Skeletal muscle cell (primary cell): ENCODE measurements at regions not wholly inside any gene's neighbourhood (a gene's known extent, or its start where the extent isn't known, plus 50 kb on each side); places are given as distances from the start of the nearest gene placed in this dataset.

Experiments
- DNase-seq: peaks from one replicate; pipeline ENCODE4 v3.0.0-alpha.2; 2010; ENCODE audit warnings: low read depth
- H3K4me3 ChIP-seq: 2 replicates; pipeline ENCODE4 v1.5.1; 2011; ENCODE audit warnings: low read depth, mild to moderate bottlenecking, control low read depth, low read length, moderate library complexity

GRCh38 chr5:93280518-93280917, 300.5 kb downstream of the NR2F1-AS1 start:
- no peak overlapping the region for H3K4me3 ChIP-seq
- DNase-seq = no peak

DNA sequence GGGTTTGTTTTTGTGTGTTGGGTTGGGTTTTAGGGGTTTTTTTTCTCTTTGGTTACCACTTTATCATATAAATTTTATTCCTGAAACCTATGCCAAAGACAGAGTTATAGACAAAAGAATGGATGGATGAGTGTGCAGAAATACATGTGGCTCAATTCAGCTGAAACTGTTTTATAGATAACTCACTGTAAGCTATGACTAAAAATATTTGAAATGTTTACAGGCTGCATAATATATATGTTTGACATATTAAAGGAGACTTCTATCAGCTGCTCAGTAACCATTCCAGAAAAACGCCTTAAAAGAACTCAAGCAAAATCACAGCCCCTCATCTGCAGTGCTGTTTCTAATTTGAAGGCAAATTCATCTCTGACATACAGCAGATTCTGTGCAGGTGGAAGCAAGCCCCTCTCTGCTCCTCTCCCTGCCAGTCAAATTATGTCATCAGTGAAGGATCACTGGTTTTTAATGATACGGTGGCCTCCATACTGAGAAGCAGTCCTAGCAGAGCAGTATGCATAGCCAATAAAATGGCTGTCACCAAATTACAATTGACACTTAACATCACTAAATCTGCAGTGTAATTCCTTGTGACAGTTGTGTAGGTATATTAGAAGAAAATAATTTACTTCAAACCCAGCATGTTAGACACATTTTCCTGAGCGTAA, 301.6 kb downstream of the NR2F1-AS1 start:
- H3K4me3 ChIP-seq = no peak overlapping the region
- no peak for DNase-seq

GRCh38 chr5:93278896-93279295, 302.1 kb downstream of the NR2F1-AS1 start:
- no peak overlapping the region for H3K4me3 ChIP-seq
- DNase-seq = no peak

DNA sequence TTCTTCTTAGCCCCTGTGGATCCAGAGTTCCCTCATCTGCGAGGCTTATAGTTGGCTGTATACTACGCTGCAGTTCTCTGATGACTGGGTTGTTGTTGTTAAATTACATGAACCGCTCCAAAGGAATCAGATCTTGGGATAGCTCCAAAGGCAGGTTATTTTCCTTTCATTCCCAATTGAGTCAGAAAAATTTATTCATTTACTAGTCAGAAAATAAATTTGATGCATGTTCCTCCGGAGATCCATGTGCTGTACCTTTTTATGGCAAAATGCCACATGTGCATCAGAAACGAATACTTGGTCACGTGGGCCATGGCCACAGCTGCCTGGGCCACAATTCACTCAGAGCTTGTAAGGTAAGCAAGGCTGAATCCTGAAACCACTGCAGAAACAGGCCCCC, 304.0 kb downstream of the NR2F1-AS1 start:
- H3K4me3 ChIP-seq = no peak overlapping the region
- DNase-seq = no peak

DNA sequence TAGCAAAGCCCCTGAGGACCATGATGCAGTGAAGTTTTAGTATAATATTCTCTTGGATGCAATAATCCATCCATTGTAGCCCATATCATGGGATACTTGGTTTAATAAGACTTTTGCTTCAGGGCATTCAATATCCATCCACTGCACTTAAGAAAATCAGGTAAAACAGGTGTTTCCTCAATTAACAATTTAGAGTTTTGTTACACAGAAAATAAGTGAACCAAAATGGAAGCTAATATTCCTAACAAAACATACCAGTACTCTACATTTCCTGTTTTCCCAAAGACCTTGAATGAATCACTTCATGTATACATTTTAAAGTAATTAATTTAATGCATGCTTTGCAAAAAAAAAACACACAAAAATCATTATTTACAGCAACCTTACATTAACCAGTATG, 305.6 kb downstream of the NR2F1-AS1 start:
- H3K4me3 ChIP-seq = no peak overlapping the region
- no peak for DNase-seq

GRCh38 chr5:93274291-93274690, 306.7 kb downstream of the NR2F1-AS1 start:
- peak; percentile 31 for DNase-seq
- no peak overlapping the region for H3K4me3 ChIP-seq

DNA sequence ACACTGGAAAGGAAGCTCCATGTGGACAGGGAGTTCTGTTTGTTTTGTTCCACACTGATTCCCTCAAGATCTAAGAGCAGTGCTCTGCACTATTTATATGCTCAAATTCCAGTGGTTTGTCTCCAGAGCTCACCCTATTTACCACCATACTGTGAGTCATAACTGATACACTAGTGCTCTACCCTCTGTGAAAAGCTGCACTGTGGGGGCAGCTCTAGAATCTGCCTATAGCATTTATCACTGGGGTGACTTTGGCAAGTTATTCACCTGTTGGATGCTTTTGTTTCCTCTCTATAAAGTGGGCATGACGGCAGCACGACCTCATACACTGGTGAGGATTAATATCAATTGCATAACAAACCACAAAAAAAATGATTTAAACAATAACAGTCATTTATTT, 307.8 kb downstream of the NR2F1-AS1 start:
- DNase-seq = peak; percentile 33
- H3K4me3 ChIP-seq = no peak overlapping the region

DNA sequence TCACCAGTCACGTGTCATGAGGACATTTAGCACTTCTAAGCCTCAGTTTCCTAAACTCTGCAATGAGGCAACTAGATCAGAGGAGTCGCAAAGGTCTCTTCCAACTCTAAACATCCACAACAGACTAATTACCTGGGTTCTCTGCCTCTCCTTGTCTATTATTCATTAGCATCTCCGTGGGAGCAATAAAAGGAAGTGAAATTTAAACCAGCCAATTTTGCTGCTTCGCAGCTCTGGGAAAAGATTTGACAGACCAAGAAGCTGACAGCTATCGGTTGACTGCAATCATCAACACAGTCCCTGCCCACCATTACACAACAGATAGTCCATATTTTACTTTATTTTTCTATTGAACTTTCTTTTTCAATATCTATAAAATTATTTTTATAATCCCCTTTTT, 308.9 kb downstream of the NR2F1-AS1 start:
- H3K4me3 ChIP-seq = no peak overlapping the region
- no peak for DNase-seq

DNA sequence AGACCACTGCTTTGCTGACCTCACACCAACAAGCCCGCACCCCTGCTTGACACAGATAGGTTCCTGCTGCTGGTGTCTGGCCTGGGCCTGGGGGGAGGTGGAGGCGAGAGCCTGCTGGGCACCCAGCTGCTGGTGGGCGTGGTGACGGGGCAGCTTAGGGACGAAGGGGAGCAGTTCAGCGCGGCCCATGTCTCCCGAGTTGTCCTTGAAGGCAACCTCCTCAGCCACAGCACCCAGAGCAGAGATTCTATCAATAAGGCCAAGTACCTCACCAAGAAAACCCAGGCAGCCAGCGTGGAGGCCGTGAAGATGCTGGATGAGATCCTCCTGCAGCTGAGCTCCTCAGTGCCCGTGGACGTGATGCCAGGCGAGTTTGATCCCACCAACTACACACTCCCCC, 313.3 kb downstream of the NR2F1-AS1 start:
- no peak for DNase-seq
- H3K4me3 ChIP-seq = no peak overlapping the region

DNA sequence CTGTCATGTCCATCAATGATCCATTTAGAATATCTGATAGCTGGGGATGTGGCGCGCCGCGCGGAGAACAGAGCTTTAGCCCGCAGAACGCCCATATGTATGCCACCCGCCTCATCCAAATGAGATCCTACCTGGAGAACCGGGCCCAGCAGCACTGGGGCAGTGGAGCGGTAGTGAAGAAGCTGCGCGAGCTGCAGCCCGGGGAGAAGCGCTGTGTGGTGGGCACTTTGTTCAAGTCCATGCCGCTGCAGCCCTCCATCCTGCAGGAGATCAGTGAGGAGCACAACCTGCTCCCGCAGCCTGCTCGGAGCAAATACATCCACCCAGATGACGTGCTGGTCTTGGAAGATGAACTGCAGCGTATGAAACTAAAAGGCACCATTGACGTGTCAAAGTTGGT, 313.7 kb downstream of the NR2F1-AS1 start:
- DNase-seq = no peak
- H3K4me3 ChIP-seq = no peak overlapping the region

DNA sequence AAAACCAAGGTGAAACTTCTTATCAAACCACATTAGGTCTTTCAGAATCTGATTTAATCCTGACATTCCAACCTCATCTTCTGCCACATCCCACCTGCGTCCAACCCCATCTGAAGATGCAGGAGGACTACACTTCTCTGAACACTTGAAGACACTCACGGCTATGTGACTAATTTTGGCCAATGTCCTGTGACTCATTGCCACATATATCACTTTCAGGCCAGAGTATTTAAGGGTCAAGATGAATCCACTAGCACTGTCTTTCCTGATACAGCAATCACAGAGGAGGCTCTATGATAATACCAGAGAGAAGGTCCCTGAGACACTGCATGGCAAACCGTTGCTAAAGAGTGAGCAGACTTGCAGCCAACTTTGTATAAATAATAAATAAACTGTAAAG, 323.4 kb downstream of the NR2F1-AS1 start:
- H3K4me3 ChIP-seq = no peak overlapping the region
- DNase-seq = no peak

- no peak overlapping the region for H3K4me3 ChIP-seq
- no peak for DNase-seq
Observed at GRCh38 chr5:93255796-93256195, 325.2 kb downstream of the NR2F1-AS1 start.

DNA sequence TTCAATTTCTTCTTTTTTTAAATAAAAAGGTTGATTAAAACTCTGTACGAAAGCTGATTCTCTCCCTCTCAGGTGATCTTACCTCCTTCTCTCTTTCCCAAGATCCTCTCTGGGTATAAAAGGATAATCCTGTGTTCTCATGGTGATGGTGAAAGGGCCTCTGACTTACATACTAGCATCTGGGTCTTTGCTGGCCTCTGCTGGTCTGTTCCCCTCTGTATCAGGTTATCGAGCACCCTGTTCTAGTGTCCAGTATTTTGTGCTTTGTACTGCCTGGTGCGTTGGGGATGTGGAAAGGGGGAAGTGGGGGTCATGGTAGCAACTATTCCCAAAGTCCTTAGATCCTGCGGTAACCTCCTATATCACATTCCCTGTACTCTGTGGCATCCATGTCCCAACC, 328.9 kb downstream of the NR2F1-AS1 start:
- no peak overlapping the region for H3K4me3 ChIP-seq
- DNase-seq = no peak

DNA sequence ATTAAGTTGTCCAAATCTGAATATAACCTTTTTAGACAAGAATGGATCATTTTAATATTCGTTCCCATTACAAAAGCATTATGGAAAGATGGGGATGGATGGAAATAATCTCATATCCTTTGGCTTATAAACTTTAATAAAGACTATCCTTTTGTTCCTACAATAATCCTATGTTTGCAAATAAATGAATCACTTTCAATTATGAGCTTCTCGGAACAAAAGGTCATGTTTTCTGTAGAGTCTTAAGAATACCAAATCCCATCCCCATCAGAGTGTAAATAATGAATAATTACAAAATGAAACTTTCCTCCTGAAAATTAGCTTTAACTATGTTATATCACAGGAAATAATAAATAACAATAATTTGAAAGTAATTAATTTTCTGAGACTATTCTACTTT, 329.7 kb downstream of the NR2F1-AS1 start:
- no peak for DNase-seq
- no peak overlapping the region for H3K4me3 ChIP-seq

DNA sequence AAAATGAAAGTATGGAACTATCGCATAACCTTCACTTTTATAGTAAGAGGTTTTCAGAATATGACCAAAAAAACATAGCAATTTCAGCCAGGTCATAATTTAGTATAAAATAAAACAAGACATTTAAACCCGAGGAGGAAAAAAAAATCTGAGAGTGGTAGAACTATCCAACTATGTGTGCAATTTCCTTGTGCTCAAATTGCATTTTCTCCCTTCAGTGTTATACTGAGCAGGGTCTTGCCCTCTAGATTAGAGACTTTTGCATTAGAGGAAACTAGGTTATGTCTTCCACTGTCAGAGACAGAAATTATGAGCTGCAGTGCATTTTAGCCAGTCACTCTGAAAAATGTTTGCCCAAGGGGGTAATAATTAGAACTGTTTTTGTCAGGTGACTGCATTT, 330.6 kb downstream of the NR2F1-AS1 start:
- DNase-seq = no peak

DNA sequence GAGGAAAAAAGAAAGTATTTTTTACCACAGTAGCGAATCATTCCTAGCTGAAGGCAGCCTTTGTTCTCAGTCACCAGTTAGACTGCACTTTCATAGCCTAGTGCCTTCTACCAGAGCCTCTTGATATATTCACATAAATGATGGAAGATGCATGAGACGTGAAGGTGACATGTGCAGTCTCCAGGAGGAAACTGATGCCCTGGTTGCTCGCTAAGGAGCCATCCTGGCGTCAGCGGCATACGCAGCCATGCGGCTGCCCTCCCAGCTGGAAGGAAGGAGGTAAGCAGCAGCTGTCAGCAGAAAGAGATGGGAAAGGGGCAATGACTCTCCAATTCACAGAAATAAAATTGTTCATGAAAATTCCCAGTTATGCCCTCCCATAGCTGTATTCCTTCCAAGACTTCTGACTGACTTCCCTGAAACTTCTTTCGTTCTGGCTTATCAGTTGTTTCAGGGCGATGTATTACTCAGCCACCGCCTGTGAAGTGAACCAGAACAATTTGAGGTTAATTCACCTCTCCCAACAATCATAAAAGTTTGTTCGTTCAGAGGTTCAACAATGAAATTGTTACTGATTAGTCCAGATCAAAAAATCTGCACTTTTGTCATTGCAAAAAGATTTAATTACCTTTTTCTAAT, 331.2 kb downstream of the NR2F1-AS1 start:
- peak overlapping the region; percentile 9 for H3K4me3 ChIP-seq
- no peak for DNase-seq

More for the DNA sequence above, 330.6 kb downstream of the NR2F1-AS1 start:
- H3K4me3 ChIP-seq = no peak overlapping the region

DNA sequence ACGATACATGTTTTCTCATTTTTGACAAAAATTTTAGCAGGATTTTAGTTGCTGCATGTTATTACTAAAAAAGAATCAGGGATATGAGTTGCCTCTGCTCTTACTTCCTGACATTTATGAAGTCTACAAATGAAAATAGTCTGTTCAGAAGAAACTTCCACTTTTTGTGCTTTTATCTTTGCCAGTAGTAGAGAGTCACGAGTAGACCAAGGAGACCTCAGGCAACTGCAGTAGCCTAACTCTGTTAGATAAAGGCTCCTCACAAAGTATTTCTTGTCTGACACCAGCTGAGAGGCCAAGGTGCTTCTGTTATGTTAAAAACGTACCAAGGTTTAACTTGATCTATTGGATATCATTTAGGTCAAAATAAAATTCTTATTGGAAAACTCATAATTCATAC, 333.9 kb downstream of the NR2F1-AS1 start:
- no peak overlapping the region for H3K4me3 ChIP-seq
- DNase-seq = no peak

DNA sequence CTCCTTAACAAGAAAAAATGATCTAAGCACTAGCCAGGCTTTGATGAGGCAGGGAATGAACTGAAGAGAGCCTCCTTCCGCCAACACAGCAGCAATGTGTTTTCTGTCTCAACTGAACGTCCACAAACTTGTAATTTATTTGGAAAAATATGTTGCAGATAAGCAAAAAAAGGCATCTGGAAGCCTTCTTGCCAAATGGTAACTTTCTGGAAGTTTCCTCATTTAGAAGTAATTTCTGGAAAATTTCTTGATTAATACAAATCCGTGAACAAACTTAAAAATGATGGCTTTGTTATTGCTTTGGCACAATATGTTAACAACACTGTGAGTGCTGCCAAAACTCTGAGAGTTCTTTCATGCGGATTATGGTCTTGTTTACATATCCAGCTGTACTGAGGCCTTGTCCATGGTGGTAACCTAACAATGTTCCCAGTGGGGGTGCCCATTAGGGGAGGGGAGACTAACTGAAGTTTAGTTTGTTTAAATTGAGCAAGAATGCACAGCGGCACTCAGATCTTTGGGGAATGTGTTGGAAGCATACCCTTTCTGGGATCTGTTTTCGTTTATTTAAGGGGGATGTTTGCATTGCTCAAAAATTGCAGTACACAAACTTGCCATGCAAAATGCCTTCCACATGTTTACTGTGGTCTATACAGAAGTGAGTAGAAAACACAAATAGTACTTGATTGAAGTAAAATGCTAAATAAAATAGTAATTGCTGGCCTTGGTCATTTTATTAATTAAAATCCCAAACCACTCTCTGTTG, 334.7 kb downstream of the NR2F1-AS1 start:
- H3K4me3 ChIP-seq = no peak overlapping the region
- peak; percentile 19 for DNase-seq

DNA sequence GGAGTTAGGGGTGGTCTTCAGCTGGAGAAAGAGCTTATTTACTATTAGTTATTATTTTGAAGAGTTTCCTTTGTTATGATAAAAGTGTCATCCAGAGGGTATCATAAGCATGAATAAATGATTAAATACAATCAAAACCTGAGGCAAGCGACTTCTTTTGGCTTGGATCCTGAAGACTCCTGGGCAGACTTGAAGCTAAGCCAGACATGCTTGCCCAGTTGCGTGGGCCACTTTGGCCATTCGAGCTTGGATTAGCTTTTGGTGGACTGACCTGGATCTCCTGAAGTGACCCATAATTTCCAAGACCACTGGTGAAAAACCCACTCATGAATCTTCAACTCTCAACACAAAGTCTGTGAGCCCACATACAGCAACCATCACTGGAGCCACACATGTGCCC, 335.8 kb downstream of the NR2F1-AS1 start:
- no peak for DNase-seq
- no peak overlapping the region for H3K4me3 ChIP-seq

- DNase-seq = no peak
- no peak overlapping the region for H3K4me3 ChIP-seq
Observed at GRCh38 chr5:93243481-93243880, 337.5 kb downstream of the NR2F1-AS1 start.
